ENCODE measurements at regions not wholly inside any gene's neighbourhood (a gene's known extent, or its start where the extent isn't known, plus 50 kb on each side); places are given as distances from the start of the nearest gene placed in this dataset.

- H3K36me3 ChIP-seq: no peaks in the 10 kb centered on the region
- no peak overlapping the region for H3K27ac ChIP-seq
- H3K27me3 ChIP-seq (ENCODE audit: insufficient read depth, low read depth, severe bottlenecking): no peaks in the 10 kb centered on the region
- H3K9me3 ChIP-seq (ENCODE audit: severe bottlenecking): no peaks in the 10 kb centered on the region
- no peak overlapping the region for H3K4me3 ChIP-seq (ENCODE audit: low read depth, low read length)
- no peak for DNase-seq
- TF ChIP-seq CTCF (IDR thresholded peaks at IDR 0.05; ENCODE audit: low read depth, low read length): no peak
Observed at GRCh38 chr16:86293906-86294305, 216.4 kb upstream of the FOXF1 start.

GRCh38 chr16:86294535-86295196, 215.7 kb upstream of the FOXF1 start:
- H3K27ac ChIP-seq: no peak overlapping the region
- H3K36me3 ChIP-seq: no peaks in the 10 kb centered on the region
- H3K9me3 ChIP-seq (ENCODE audit: severe bottlenecking): no peaks in the 10 kb centered on the region
- no peak for DNase-seq
- TF ChIP-seq CTCF (IDR thresholded peaks at IDR 0.05; ENCODE audit: low read depth, low read length): no peak
- no peaks in the 10 kb centered on the region for H3K27me3 ChIP-seq (ENCODE audit: insufficient read depth, low read depth, severe bottlenecking)
- H3K4me3 ChIP-seq (ENCODE audit: low read depth, low read length): no peak overlapping the region

- Histone ChIP-seq H3K27ac (no peak overlapping the region), H3K9me3 (ENCODE audit: severe bottlenecking) (no peaks in the 10 kb centered on the region), H3K4me3 (ENCODE audit: low read depth, low read length) (no peak overlapping the region), H3K36me3 (no peaks in the 10 kb centered on the region), H3K27me3 (ENCODE audit: insufficient read depth, low read depth, severe bottlenecking) (no peaks in the 10 kb centered on the region)
- peak; percentile 54 for DNase-seq
- TF ChIP-seq CTCF (IDR thresholded peaks at IDR 0.05; ENCODE audit: low read depth, low read length): no peak
Observed at GRCh38 chr16:86296256-86296655, 214.1 kb upstream of the FOXF1 start.

- no peak overlapping the region for H3K27ac ChIP-seq
Observed at GRCh38 chr16:86297391-86297790, 212.9 kb upstream of the FOXF1 start.

GRCh38 chr16:86297866-86298757, 212.2 kb upstream of the FOXF1 start:
- Histone ChIP-seq H3K9me3 (ENCODE audit: severe bottlenecking) (no peaks in the 10 kb centered on the region), H3K27me3 (ENCODE audit: insufficient read depth, low read depth, severe bottlenecking) (no peaks in the 10 kb centered on the region), H3K36me3 (no peaks in the 10 kb centered on the region)

More at GRCh38 chr16:86297391-86297790, 212.9 kb upstream of the FOXF1 start:
- no peaks in the 10 kb centered on the region for H3K9me3 ChIP-seq (ENCODE audit: severe bottlenecking)
- no peak for DNase-seq
- no peak overlapping the region for H3K4me3 ChIP-seq (ENCODE audit: low read depth, low read length)
- H3K36me3 ChIP-seq: no peaks in the 10 kb centered on the region
- no peak for TF ChIP-seq CTCF (IDR thresholded peaks at IDR 0.05; ENCODE audit: low read depth, low read length)
- no peaks in the 10 kb centered on the region for H3K27me3 ChIP-seq (ENCODE audit: insufficient read depth, low read depth, severe bottlenecking)

More at GRCh38 chr16:86297866-86298757, 212.2 kb upstream of the FOXF1 start:
- no peak overlapping the region for H3K27ac ChIP-seq
- DNase-seq: peak; percentile 19
- no peak for TF ChIP-seq CTCF (IDR thresholded peaks at IDR 0.05; ENCODE audit: low read depth, low read length)
- no peak overlapping the region for H3K4me3 ChIP-seq (ENCODE audit: low read depth, low read length)
